ENCODE measurements at regions not wholly inside any gene's neighbourhood (a gene's known extent, or its start where the extent isn't known, plus 50 kb on each side); places are given as distances from the start of the nearest gene placed in this dataset.

- TF ChIP-seq CTCF (IDR thresholded peaks at IDR 0.05; ENCODE audit: borderline replicate concordance, extremely low read depth, insufficient read depth) = no peak
- Histone ChIP-seq H3K4me3 (ENCODE audit: low read length in 3 of 3) (no peak overlapping the region), H3K4me1 (ENCODE audit: control insufficient read depth in 2 of 3, insufficient read depth in 2 of 3, low read depth in 1 of 3, low read length in 3 of 3) (no peaks in the 10 kb centered on the region), H3K9me3 (ENCODE audit: control insufficient read depth in 2 of 3, insufficient read depth in 1 of 3, low read length in 3 of 3) (no peaks in the 10 kb centered on the region), H3K27me3 (ENCODE audit: control insufficient read depth, insufficient read depth, low read length) (no peaks in the 10 kb centered on the region), H3K36me3 (ENCODE audit: control insufficient read depth in 2 of 3, insufficient read depth in 3 of 3, low read length in 3 of 3) (no peaks in the 10 kb centered on the region), H3K9ac (ENCODE audit: low read length in 3 of 3) (no peak overlapping the region), H3K27ac (ENCODE audit: low read depth in 2 of 2, low read length in 2 of 2) (no peak overlapping the region)
- DNase-seq (no peak), FAIRE-seq (no peak)
- intact Hi-C loops (cut with DNase I) = loop anchor here (10.0 kb wide), 1 partner anchor 394 kb away; no protein-coding TSS in a partner anchor
Measured at GRCh38 chr14:59038746-59039145, 149.7 kb upstream of the DAAM1 start.

- Histone ChIP-seq H3K4me1 (ENCODE audit: control insufficient read depth in 2 of 3, insufficient read depth in 2 of 3, low read depth in 1 of 3, low read length in 3 of 3) (no peaks in the 10 kb centered on the region), H3K27ac (ENCODE audit: low read depth in 2 of 2, low read length in 2 of 2) (no peak overlapping the region), H3K4me3 (ENCODE audit: low read length in 3 of 3) (no peak overlapping the region), H3K9me3 (ENCODE audit: control insufficient read depth in 2 of 3, insufficient read depth in 1 of 3, low read length in 3 of 3) (no peaks in the 10 kb centered on the region), H3K27me3 (ENCODE audit: control insufficient read depth, insufficient read depth, low read length) (no peaks in the 10 kb centered on the region), H3K36me3 (ENCODE audit: control insufficient read depth in 2 of 3, insufficient read depth in 3 of 3, low read length in 3 of 3) (no peaks in the 10 kb centered on the region), H3K9ac (ENCODE audit: low read length in 3 of 3) (no peak overlapping the region)
- DNase-seq = no peak
- FAIRE-seq = peak; percentile 66
- intact Hi-C loops (cut with DNase I) = no loop called here
- no peak for TF ChIP-seq CTCF (IDR thresholded peaks at IDR 0.05; ENCODE audit: borderline replicate concordance, extremely low read depth, insufficient read depth)
Measured at GRCh38 chr14:59041308-59041707, 147.2 kb upstream of the DAAM1 start.

- TF ChIP-seq CTCF (IDR thresholded peaks at IDR 0.05; ENCODE audit: borderline replicate concordance, extremely low read depth, insufficient read depth) = no peak
- intact Hi-C loops (cut with DNase I) = no loop called here
- Histone ChIP-seq H3K4me1 (ENCODE audit: control insufficient read depth in 2 of 3, insufficient read depth in 2 of 3, low read depth in 1 of 3, low read length in 3 of 3) (no peaks in the 10 kb centered on the region), H3K9me3 (ENCODE audit: control insufficient read depth in 2 of 3, insufficient read depth in 1 of 3, low read length in 3 of 3) (no peaks in the 10 kb centered on the region), H3K27me3 (ENCODE audit: control insufficient read depth, insufficient read depth, low read length) (no peaks in the 10 kb centered on the region), H3K36me3 (ENCODE audit: control insufficient read depth in 2 of 3, insufficient read depth in 3 of 3, low read length in 3 of 3) (no peaks in the 10 kb centered on the region), H3K9ac (ENCODE audit: low read length in 3 of 3) (no peak overlapping the region), H3K4me3 (ENCODE audit: low read length in 3 of 3) (no peak overlapping the region), H3K27ac (ENCODE audit: low read depth in 2 of 2, low read length in 2 of 2) (no peak overlapping the region)
- FAIRE-seq = no peak
- DNase-seq = no peak
Measured at GRCh38 chr14:59044707-59045106, 143.8 kb upstream of the DAAM1 start.

GRCh38 chr14:59046746-59047145, 141.7 kb upstream of the DAAM1 start:
- no peaks in the 10 kb centered on the region for H3K4me1 ChIP-seq (ENCODE audit: control insufficient read depth in 2 of 3, insufficient read depth in 2 of 3, low read depth in 1 of 3, low read length in 3 of 3)
- DNase-seq (no peak), FAIRE-seq (no peak)
- no peak overlapping the region for H3K9ac ChIP-seq (ENCODE audit: low read length in 3 of 3)
- no peaks in the 10 kb centered on the region for H3K36me3 ChIP-seq (ENCODE audit: control insufficient read depth in 2 of 3, insufficient read depth in 3 of 3, low read length in 3 of 3)
- H3K27ac ChIP-seq (ENCODE audit: low read depth in 2 of 2, low read length in 2 of 2) = no peak overlapping the region
- H3K4me3 ChIP-seq (ENCODE audit: low read length in 3 of 3) = no peak overlapping the region
- H3K27me3 ChIP-seq (ENCODE audit: control insufficient read depth, insufficient read depth, low read length) = no peaks in the 10 kb centered on the region
- intact Hi-C loops (cut with DNase I) = no loop called here
- H3K9me3 ChIP-seq (ENCODE audit: control insufficient read depth in 2 of 3, insufficient read depth in 1 of 3, low read length in 3 of 3) = no peaks in the 10 kb centered on the region
- TF ChIP-seq CTCF (IDR thresholded peaks at IDR 0.05; ENCODE audit: borderline replicate concordance, extremely low read depth, insufficient read depth) = no peak

Data from kidney (tissue), 13 donors.